Liver (tissue), 8 donors: ENCODE measurements at regions not wholly inside any gene's neighbourhood (a gene's known extent, or its start where the extent isn't known, plus 50 kb on each side); places are given as distances from the start of the nearest gene placed in this dataset.

ENCODE experiments used
- DNase-seq: peaks from one replicate; pipeline ENCODE4 v3.0.0-alpha.2; 2017; ENCODE audit warnings: low spot score
- H3K27ac ChIP-seq, 2 donors: one replicate each; pipeline ENCODE4 v1.7.0; 2013; ENCODE audit warnings: inconsistent platforms in 2 of 2, low read length in 2 of 2, control low read depth in 1 of 2, low read depth in 1 of 2, mild to moderate bottlenecking in 1 of 2
- H3K27me3 ChIP-seq, 4 donors: one replicate each; pipeline versions ENCODE4 v1.6.1 to v1.7.0; 2013; ENCODE audit warnings: low read length in 3 of 4, inconsistent platforms in 1 of 4, mild to moderate bottlenecking in 1 of 4, moderate library complexity in 1 of 4; ENCODE audit not compliant: control insufficient read depth in 4 of 4, insufficient read depth in 4 of 4
- H3K36me3 ChIP-seq, 4 donors: one replicate each; pipeline versions ENCODE4 v1.6.1 to v1.7.0; 2013; ENCODE audit warnings: low read length in 3 of 4, mild to moderate bottlenecking in 3 of 4, low read depth in 1 of 4, moderate library complexity in 1 of 4; ENCODE audit not compliant: control insufficient read depth in 4 of 4, insufficient read depth in 3 of 4
- H3K4me1 ChIP-seq, 4 donors: one replicate each; pipeline versions ENCODE4 v1.6.1 to v1.7.0; 2013; ENCODE audit warnings: low read length in 3 of 4, mild to moderate bottlenecking in 3 of 4, moderate library complexity in 1 of 4; ENCODE audit not compliant: control insufficient read depth in 4 of 4, insufficient read depth in 4 of 4
- H3K4me3 ChIP-seq, 3 donors: one replicate each; pipeline versions ENCODE4 v1.6.1 to v1.7.0; 2013; ENCODE audit warnings: low read length in 3 of 3, control low read depth in 1 of 3, low read depth in 1 of 3, mild to moderate bottlenecking in 1 of 3
- H3K9ac ChIP-seq, 2 donors: one replicate each; pipeline ENCODE4 v1.7.0; 2013; ENCODE audit warnings: low read length in 2 of 2, mild to moderate bottlenecking in 2 of 2, moderate library complexity in 2 of 2, control low read depth in 1 of 2, low read depth in 1 of 2
- H3K9me3 ChIP-seq, 4 donors: one replicate each; pipeline versions ENCODE4 v1.6.1 to v1.7.0; 2013; ENCODE audit warnings: low read length in 3 of 4; ENCODE audit not compliant: control insufficient read depth in 4 of 4
- CTCF ChIP-seq: fragments of 150-350 bp; IDR thresholded peaks from 2 replicates; pipeline ENCODE4 v1.5.1; 2017; ENCODE audit warnings: improper control_type of control experiment, low read depth, low read length; ENCODE audit not compliant: missing input control
- EGR1 ChIP-seq, 2 donors: IDR thresholded peaks; 2 replicates each; pipeline ENCODE4 v1.6.1; 2016 to 2018; ENCODE audit warnings: antibody characterized with exemption in 2 of 2, low read depth in 2 of 2
- FOXA1 ChIP-seq: IDR thresholded peaks from 2 replicates; pipeline ENCODE4 v1.6.1; 2016; ENCODE audit warnings: antibody characterized with exemption
- FOXA2 ChIP-seq: IDR thresholded peaks from 2 replicates; pipeline ENCODE4 v1.6.1; 2016; ENCODE audit warnings: antibody characterized with exemption
- GABPA ChIP-seq, 2 donors: IDR thresholded peaks in 1 of 2; conservative IDR thresholded peaks in 1 of 2; 2 replicates each; pipeline ENCODE4 v1.6.1; 2016; ENCODE audit warnings: antibody characterized with exemption in 2 of 2, mild to moderate bottlenecking in 1 of 2, moderate library complexity in 1 of 2
- HNF4A ChIP-seq, 2 donors: conservative IDR thresholded peaks; 2 replicates each; pipeline ENCODE4 v1.6.1; 2016; ENCODE audit warnings: antibody characterized with exemption in 2 of 2, mild to moderate bottlenecking in 2 of 2
- HNF4G ChIP-seq: IDR thresholded peaks from 2 replicates; pipeline ENCODE4 v1.6.1; 2016; ENCODE audit warnings: antibody characterized with exemption
- JUND ChIP-seq, 2 donors: IDR thresholded peaks; 2 replicates each; pipeline ENCODE4 v1.6.1; 2016; ENCODE audit warnings: antibody characterized with exemption in 2 of 2
- MAX ChIP-seq: IDR thresholded peaks from 2 replicates; pipeline ENCODE4 v1.6.1; 2016; ENCODE audit warnings: antibody characterized with exemption
- NR2F2 ChIP-seq: IDR thresholded peaks from 2 replicates; pipeline ENCODE4 v1.6.1; 2016; ENCODE audit warnings: antibody characterized with exemption
- RAD21 ChIP-seq, 2 donors: IDR thresholded peaks; 2 replicates each; pipeline ENCODE4 v1.6.1; 2016; ENCODE audit warnings: antibody characterized with exemption in 2 of 2, mild to moderate bottlenecking in 2 of 2
- REST ChIP-seq: IDR thresholded peaks from 2 replicates; pipeline ENCODE4 v1.6.1; 2016; ENCODE audit warnings: antibody characterized with exemption, mild to moderate bottlenecking
- RXRA ChIP-seq, 2 donors: IDR thresholded peaks; 2 replicates each; pipeline ENCODE4 v1.6.1; 2017 to 2018; ENCODE audit warnings: antibody characterized with exemption in 2 of 2, mild to moderate bottlenecking in 1 of 2
- SP1 ChIP-seq: IDR thresholded peaks from 2 replicates; pipeline ENCODE4 v1.6.1; 2018; ENCODE audit warnings: antibody characterized with exemption, mild to moderate bottlenecking
- TAF1 ChIP-seq: conservative IDR thresholded peaks from 2 replicates; pipeline ENCODE4 v1.6.1; 2016; ENCODE audit warnings: antibody characterized with exemption, mild to moderate bottlenecking
- YY1 ChIP-seq: IDR thresholded peaks from 2 replicates; pipeline ENCODE4 v1.6.1; 2016; ENCODE audit warnings: antibody characterized with exemption, mild to moderate bottlenecking
- ZBTB33 ChIP-seq: IDR thresholded peaks from 2 replicates; pipeline ENCODE4 v1.6.1; 2016; ENCODE audit warnings: antibody characterized with exemption
- WGBS: extraction: QIAGEN DNeasy Blood & Tissue Kit; methylation state at CpG from one replicate; pipeline ENCODE4 v1.1.7; 2013; 5-methylcytosine and 5-hydroxymethylcytosine counted together
- TF ChIP-seq, protein P1 (sequence below): IDR thresholded peaks from 2 replicates; pipeline ENCODE4 v1.6.1; 2016; ENCODE audit warnings: antibody characterized with exemption
- donor health status: healthy.
- donor health status: healthy.
- donor health status: healthy.
- donor health status: healthy.
- donor health status: healthy.

- no peak for TF ChIP-seq ZBTB33
- TF ChIP-seq RAD21 (IDR thresholded peaks at IDR 0.05) = no peak
These were observed 98.7 kb upstream of the OR5AK2 start (continued) for GRCh38 chr11:56889986-56890385.

- no peaks in the 10 kb centered on the region for H3K36me3 ChIP-seq
- DNase-seq = no peak
- 86% methylated on average over 3 of the region's 3 CpGs for WGBS
- H3K4me1 ChIP-seq = peaks cover 0 to 5% (median under 1%) of the 10 kb centered on the region in 4 donors
- H3K9me3 ChIP-seq = no peaks in the 10 kb centered on the region
- H3K4me3 ChIP-seq = no peak overlapping the region
- no peak overlapping the region for H3K27ac ChIP-seq
- H3K9ac ChIP-seq = no peak overlapping the region
- TF ChIP-seq, protein P1, sequence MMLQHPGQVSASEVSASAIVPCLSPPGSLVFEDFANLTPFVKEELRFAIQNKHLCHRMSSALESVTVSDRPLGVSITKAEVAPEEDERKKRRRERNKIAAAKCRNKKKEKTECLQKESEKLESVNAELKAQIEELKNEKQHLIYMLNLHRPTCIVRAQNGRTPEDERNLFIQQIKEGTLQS = no peak
- no peak for TF ChIP-seq YY1
- TF ChIP-seq HNF4G = no peak
- no peak for TF ChIP-seq RXRA (IDR thresholded peaks at IDR 0.05)
- no peak for TF ChIP-seq EGR1 (IDR thresholded peaks at IDR 0.05; ENCODE audit: low read depth in 2 of 2)
- no peak for TF ChIP-seq MAX
- TF ChIP-seq SP1 = no peak
- TF ChIP-seq RAD21 (IDR thresholded peaks at IDR 0.05) = no peak
- TF ChIP-seq REST = no peak
- TF ChIP-seq FOXA2 = no peak
- no peak for TF ChIP-seq CTCF
- TF ChIP-seq GABPA (IDR thresholded peaks at IDR 0.05 in 1 of 2, conservative IDR thresholded peaks at IDR 0.05 in 1 of 2) = no peak
- TF ChIP-seq FOXA1 = no peak
- TF ChIP-seq NR2F2 = no peak
- TF ChIP-seq HNF4A (conservative IDR thresholded peaks at IDR 0.05) = no peak
- no peak for TF ChIP-seq TAF1
- TF ChIP-seq JUND (IDR thresholded peaks at IDR 0.05) = no peak
- no peak for TF ChIP-seq ZBTB33
- H3K27me3 ChIP-seq = no peaks in the 10 kb centered on the region
These were observed 100.8 kb upstream of the OR5AK2 start for GRCh38 chr11:56887940-56888339.
